ENCODE measurements at regions not wholly inside any gene's neighbourhood (a gene's known extent, or its start where the extent isn't known, plus 50 kb on each side); places are given as distances from the start of the nearest gene placed in this dataset.

DNA sequence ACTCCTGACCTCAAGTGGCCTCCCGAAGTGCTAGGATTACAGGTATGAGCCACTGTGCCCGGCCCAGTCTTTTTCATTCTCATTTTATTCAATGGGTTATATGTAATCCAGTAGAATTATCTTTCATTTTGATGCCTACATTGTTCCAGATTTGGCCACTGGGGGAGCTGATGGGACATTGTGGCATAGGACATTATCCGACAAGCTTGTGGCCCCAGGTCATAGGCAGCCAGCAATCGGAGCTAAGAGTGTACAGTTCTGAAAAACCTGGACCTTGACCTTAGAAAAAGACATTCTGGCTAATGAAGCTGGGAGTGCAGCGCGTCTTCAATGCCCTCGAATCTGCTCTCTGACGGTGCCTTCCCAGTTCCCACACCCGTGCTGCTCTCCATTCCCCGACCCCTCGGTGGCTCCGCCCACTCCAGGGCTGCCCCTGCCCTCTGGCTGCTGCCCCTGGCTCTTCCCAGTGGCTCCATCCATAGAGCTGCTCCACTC, 108.7 kb downstream of the TEX29 start:
- Histone ChIP-seq H4K20me1 (ENCODE audit: control insufficient read depth, extremely low read depth, insufficient read depth, low read length) (no peaks in the 10 kb centered on the region), H3K36me3 (ENCODE audit: control insufficient read depth in 2 of 2, extremely low read depth in 1 of 2, insufficient read depth in 2 of 2, low read length in 2 of 2) (no peaks in the 10 kb centered on the region), H3K79me2 (ENCODE audit: control insufficient read depth, insufficient read depth, low read length) (no peaks in the 10 kb centered on the region), H3K9me3 (ENCODE audit: control insufficient read depth, low read depth, low read length) (no peaks in the 10 kb centered on the region), H3K4me2 (ENCODE audit: control insufficient read depth, extremely low read depth, insufficient read depth, low read depth, low read length) (no peak overlapping the region), H3K27ac (ENCODE audit: control insufficient read depth, insufficient read depth, low read length) (no peak overlapping the region), H3K9ac (ENCODE audit: control insufficient read depth, extremely low read depth, insufficient read depth, low read length) (no peak overlapping the region), H3K9me1 (ENCODE audit: control insufficient read depth, extremely low read depth, insufficient read depth, low read length) (no peaks in the 10 kb centered on the region), H3K4me1 (ENCODE audit: control insufficient read depth, extremely low read depth, insufficient read depth, low read length) (peaks cover under 1% of the 10 kb centered on the region), H3K4me3 (ENCODE audit: control insufficient read depth in 2 of 3, extremely low read depth in 1 of 3, insufficient read depth in 2 of 3, low read depth in 1 of 3, low read length in 3 of 3) (no peak overlapping the region), H2AFZ (ENCODE audit: control insufficient read depth, low read length) (no peak overlapping the region), H3K27me3 (ENCODE audit: control insufficient read depth, extremely low read depth, insufficient read depth, low read length) (no peaks in the 10 kb centered on the region)
- DNase-seq (ENCODE audit: low read depth, low spot score) (no peak), FAIRE-seq (no peak)
- dilution Hi-C loops (cut with MboI; ENCODE audit: extremely low pct_ligation_motif_present, low sequenced_read_pairs), result no loop called here
- no peak for TF ChIP-seq EZH2 (IDR thresholded peaks at IDR 0.05; ENCODE audit: low read length)
- TF ChIP-seq, protein P1, sequence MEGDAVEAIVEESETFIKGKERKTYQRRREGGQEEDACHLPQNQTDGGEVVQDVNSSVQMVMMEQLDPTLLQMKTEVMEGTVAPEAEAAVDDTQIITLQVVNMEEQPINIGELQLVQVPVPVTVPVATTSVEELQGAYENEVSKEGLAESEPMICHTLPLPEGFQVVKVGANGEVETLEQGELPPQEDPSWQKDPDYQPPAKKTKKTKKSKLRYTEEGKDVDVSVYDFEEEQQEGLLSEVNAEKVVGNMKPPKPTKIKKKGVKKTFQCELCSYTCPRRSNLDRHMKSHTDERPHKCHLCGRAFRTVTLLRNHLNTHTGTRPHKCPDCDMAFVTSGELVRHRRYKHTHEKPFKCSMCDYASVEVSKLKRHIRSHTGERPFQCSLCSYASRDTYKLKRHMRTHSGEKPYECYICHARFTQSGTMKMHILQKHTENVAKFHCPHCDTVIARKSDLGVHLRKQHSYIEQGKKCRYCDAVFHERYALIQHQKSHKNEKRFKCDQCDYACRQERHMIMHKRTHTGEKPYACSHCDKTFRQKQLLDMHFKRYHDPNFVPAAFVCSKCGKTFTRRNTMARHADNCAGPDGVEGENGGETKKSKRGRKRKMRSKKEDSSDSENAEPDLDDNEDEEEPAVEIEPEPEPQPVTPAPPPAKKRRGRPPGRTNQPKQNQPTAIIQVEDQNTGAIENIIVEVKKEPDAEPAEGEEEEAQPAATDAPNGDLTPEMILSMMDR (optimal IDR thresholded peaks at IDR 0.05 in 1 of 3, IDR thresholded peaks at IDR 0.05 in 1 of 3, conservative IDR thresholded peaks at IDR 0.05 in 1 of 3; ENCODE audit: extremely low read depth in 1 of 3, insufficient read depth in 2 of 3, low read length in 3 of 3), result peak; percentile 46 to 53 (median 52)

DNA sequence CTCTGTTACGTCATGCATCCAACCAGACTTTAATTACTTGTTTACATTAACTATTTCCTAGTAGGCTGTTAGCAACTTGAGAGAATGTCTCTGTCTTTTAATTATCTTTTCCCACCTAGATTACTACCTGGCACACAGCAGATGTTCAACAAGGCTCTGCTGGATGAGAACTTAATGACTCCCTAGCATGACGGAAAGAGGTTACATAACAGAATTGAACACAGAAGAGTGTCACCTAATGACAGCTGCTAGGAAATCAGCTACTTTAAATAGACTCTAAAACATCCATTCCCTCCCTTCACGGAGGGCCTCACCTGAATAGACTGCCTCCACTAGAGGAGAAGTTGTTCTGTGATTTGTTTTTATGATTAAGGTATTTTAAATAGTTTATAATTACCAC, 110.8 kb downstream of the TEX29 start:
- dilution Hi-C loops (cut with MboI; ENCODE audit: extremely low pct_ligation_motif_present, low sequenced_read_pairs), result no loop called here
- Histone ChIP-seq H3K9ac (ENCODE audit: control insufficient read depth, extremely low read depth, insufficient read depth, low read length) (no peak overlapping the region), H3K4me3 (ENCODE audit: control insufficient read depth in 2 of 3, extremely low read depth in 1 of 3, insufficient read depth in 2 of 3, low read depth in 1 of 3, low read length in 3 of 3) (no peak overlapping the region), H3K4me2 (ENCODE audit: control insufficient read depth, extremely low read depth, insufficient read depth, low read depth, low read length) (no peak overlapping the region), H4K20me1 (ENCODE audit: control insufficient read depth, extremely low read depth, insufficient read depth, low read length) (no peaks in the 10 kb centered on the region), H3K36me3 (ENCODE audit: control insufficient read depth in 2 of 2, extremely low read depth in 1 of 2, insufficient read depth in 2 of 2, low read length in 2 of 2) (no peaks in the 10 kb centered on the region), H3K27ac (ENCODE audit: control insufficient read depth, insufficient read depth, low read length) (no peak overlapping the region), H3K27me3 (ENCODE audit: control insufficient read depth, extremely low read depth, insufficient read depth, low read length) (no peaks in the 10 kb centered on the region), H2AFZ (ENCODE audit: control insufficient read depth, low read length) (no peak overlapping the region), H3K4me1 (ENCODE audit: control insufficient read depth, extremely low read depth, insufficient read depth, low read length) (no peaks in the 10 kb centered on the region), H3K9me1 (ENCODE audit: control insufficient read depth, extremely low read depth, insufficient read depth, low read length) (no peaks in the 10 kb centered on the region), H3K9me3 (ENCODE audit: control insufficient read depth, low read depth, low read length) (no peaks in the 10 kb centered on the region), H3K79me2 (ENCODE audit: control insufficient read depth, insufficient read depth, low read length) (no peaks in the 10 kb centered on the region)
- TF ChIP-seq, protein P1 (optimal IDR thresholded peaks at IDR 0.05 in 1 of 3, IDR thresholded peaks at IDR 0.05 in 1 of 3, conservative IDR thresholded peaks at IDR 0.05 in 1 of 3; ENCODE audit: extremely low read depth in 1 of 3, insufficient read depth in 2 of 3, low read length in 3 of 3), result no peak
- no peak for TF ChIP-seq EZH2 (IDR thresholded peaks at IDR 0.05; ENCODE audit: low read length)
- FAIRE-seq (no peak), DNase-seq (ENCODE audit: low read depth, low spot score) (no peak)

All from keratinocyte (primary cell).